ENCODE measurements at regions not wholly inside any gene's neighbourhood (a gene's known extent, or its start where the extent isn't known, plus 50 kb on each side); places are given as distances from the start of the nearest gene placed in this dataset.

- DNase-seq = no peak
These were observed 95.9 kb upstream of the SPTBN1 start for GRCh38 chr2:54360055-54360792.

- DNase-seq = no peak
These were observed 91.7 kb upstream of the SPTBN1 start for GRCh38 chr2:54364409-54364808.

- no peak for DNase-seq
These were observed 90.5 kb upstream of the SPTBN1 start for GRCh38 chr2:54365661-54366060.

- DNase-seq = no peak
These were observed 89.4 kb upstream of the SPTBN1 start for GRCh38 chr2:54366487-54367280.

DNA sequence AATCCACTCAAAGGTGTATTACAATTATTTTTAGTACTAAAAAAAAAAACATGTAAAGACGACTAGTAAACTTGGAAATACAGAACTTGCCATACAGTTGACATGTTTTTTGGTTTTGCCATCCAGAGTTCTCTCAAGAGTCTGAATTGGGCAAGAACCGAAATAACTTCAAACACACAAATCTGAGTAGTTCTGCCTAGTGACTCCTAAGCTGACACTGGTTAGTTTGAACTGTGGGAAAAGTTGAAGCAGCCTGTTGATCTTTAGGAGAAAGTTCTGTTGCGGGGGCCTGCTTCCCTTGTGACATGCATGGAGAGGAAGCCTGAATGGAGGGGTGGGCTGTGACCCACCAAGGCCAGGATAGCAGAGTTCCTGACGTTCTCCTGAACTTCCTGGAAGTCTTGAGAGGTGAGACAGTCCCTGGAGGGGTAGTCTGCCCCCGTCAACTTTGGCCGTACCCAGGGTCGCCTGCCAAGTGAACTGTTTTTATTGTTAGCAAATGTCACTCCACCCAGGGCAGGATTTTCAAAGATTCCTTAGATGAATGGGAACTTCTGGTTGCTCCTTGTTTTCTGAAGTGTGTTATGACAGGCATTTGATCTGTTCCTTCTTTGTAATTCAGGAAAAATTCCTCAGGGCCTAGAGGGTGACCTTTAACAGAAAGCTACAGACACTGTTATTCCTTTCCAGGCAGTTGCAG is 85.6 kb upstream of the SPTBN1 start:
- DNase-seq = no peak

DNA sequence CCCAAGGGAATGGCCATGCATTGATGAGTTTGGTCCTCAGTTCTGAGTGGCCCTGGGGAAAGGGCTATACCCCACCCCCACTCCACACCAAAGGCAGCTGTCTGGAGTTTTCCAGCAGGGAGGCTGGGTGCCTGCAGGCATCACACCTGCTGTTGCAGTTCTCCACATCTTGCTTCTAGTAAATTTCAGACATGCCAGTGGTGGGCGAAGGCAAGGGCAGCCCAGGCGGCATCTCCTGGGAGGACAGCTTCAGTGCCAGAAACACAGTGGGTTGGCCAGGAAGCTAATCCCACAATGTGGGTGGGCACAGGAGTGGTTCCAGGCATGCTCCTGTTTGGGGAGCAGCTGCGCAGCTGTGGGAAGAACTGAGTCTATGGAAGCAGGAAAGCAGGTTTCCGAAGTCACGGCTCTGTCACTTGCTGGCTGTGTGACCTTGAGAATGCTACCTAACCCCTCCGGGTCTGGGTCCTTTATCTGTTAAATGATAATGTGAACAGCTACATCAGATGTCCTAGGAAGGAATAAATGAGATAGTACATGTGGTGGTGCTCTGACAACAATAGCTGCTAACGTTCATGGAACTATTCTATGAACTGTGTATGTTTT is 84.6 kb upstream of the SPTBN1 start:
- DNase-seq = no peak

GRCh38 chr2:54372361-54372760 is 83.8 kb upstream of the SPTBN1 start:
- DNase-seq = no peak

GRCh38 chr2:54373855-54374254 is 82.3 kb upstream of the SPTBN1 start:
- DNase-seq = no peak

DNA sequence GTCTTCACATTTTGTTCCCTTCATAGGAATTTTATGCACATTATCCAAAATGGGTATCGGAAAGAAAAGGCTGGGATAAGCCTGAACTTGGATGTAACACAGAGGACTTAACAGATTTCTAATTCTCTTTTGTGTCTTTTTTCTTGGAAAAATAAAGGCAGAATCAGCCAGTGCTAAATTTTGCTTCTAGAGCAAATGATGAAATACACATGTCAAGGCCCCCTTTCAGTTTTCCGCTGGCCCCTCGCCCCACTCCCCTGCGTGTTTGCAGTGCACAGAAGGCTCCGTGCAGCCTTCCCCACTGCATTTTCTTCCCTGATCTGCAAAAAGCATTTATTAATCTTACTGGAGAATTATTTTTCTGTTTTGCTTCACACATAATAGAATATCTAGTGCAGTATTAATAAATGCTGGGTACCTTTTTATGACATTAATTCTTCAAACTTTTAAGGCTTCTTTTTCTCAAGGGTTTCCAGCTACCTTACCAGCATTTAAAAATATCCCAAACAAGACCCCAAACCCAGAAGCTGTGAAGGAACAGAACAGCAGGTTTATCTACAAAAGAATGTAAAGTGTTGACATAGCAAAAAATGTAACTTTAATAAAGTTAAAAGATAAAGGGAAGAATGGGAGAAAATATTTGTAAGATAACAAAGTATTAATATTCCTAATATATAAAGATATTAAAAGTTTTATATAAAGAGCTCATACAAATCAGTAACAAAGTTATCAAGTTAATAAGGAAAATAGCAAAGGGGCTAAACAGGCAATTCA is 81.3 kb upstream of the SPTBN1 start:
- DNase-seq = no peak

DNA sequence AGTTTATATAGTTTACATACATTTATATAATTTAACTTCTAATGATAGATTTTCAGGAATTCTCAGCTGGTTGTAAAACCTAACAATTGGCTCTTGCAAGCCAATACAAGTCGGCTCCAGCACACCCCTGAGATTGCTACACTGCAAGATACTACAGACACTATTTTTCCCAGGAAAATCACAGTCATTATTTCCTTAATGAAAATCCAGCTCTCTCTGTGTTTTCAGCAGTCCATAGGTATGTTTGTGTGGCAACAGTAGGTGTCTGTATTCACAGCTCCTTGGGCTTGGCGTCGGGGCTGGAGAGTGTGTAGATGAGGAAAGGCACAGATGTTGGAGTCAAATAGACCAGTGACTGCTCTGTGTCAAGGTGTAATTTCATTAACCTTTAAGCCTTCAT is 78.7 kb upstream of the SPTBN1 start:
- DNase-seq = no peak

- DNase-seq = no peak
These were observed 78.1 kb upstream of the SPTBN1 start for GRCh38 chr2:54377901-54378493.

DNA sequence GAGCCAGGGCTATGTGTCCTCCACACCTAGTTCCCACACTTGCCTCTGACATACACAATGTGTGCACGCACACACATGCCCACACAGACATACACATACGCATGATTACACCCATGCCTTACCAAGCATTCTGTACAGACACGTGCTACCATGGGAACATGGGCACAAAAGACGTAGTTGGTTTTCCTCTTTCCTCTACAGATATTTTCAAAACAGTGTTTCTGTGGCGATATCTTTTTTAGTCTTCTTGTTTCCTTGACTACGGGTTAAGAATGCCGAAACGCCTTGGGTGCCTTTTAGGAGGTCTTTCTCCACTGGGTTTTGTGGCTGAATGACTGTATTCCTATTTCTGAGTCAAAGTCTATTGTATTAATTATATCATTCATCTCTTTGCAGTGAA is 75.5 kb upstream of the SPTBN1 start:
- DNase-seq = no peak

DNA sequence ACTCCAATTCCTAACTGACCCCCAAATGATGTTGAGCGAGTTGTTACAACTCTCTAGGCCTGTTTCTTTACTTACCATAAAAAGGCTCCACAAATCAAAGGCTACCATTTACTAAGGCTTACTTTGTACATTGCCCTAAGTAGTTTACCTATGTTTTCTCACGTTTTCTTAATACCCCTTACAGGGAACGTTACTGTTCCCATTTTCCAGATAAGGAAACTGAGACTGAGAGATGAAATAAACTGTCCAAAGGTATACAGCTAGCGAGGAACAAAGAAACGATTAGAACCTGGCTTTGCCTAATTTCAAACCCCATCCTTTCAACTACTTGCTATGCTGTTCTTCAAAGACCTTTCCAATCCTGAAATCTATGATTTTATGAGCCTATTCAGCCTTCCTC is 74.8 kb upstream of the SPTBN1 start:
- no peak for DNase-seq

GRCh38 chr2:54382601-54383000 is 73.5 kb upstream of the SPTBN1 start:
- no peak for DNase-seq

DNA sequence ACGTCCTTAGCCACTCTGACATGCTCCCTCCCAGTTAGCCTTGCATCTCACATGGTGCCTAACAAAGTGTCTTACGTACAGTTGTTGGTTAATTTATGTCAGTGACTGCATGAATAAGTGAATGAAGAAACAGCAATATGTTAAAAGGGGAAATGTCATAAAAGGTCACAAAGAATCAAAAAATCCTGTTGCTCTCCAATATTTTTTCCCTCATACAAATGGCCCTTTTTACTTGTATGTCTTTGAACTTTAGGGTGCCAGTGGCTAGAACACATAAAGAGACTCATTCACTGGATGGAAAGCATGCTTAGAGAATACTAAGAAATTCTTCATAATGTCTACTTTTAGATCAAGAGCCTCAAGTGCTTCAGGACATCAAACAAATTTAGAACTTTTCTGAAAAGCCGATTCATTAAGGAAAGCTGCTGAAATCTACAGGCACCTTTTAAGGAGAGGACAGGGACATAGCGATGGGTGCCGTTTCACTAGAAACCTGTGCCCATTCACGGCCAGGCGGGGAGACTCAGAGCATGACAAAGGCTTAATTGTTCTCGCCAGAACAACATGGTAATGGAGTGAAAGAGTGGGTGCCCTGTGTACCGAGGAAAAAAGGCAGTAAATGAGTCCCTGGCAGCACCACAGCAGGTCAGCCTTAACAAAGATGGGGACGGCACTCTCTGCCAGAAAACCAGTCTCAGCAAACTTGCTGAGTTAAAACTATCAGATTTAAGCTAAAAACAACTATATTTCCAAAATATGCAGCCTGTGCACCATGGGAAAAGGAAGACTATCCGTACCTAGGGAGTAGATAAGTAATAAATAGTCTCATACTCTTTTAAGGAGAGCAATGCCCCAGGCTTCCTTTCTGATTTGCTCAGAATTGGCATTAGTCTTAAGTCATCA is 71.6 kb upstream of the SPTBN1 start:
- DNase-seq = no peak

DNA sequence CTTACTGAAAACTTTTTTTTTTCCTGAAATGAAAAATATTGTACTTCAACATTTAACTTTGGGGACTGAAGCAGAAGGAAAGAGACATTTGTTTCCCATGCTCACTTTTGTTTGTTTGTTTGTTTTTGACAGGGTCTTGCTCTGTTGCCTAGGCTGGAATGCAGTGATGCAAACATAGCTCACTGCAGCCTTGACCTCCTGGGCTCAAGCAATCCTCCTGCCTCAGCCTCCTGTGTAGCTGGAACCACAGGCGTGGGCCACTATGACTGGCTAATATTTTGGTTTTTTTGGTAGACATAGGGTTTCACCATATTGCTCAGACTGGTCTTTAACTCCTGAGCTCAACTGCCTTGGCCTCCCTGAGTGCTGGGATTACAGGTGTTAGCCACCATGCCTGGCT is 70.9 kb upstream of the SPTBN1 start:
- DNase-seq = no peak

- DNase-seq = no peak
These were observed 69.5 kb upstream of the SPTBN1 start for GRCh38 chr2:54386585-54386984.

DNA sequence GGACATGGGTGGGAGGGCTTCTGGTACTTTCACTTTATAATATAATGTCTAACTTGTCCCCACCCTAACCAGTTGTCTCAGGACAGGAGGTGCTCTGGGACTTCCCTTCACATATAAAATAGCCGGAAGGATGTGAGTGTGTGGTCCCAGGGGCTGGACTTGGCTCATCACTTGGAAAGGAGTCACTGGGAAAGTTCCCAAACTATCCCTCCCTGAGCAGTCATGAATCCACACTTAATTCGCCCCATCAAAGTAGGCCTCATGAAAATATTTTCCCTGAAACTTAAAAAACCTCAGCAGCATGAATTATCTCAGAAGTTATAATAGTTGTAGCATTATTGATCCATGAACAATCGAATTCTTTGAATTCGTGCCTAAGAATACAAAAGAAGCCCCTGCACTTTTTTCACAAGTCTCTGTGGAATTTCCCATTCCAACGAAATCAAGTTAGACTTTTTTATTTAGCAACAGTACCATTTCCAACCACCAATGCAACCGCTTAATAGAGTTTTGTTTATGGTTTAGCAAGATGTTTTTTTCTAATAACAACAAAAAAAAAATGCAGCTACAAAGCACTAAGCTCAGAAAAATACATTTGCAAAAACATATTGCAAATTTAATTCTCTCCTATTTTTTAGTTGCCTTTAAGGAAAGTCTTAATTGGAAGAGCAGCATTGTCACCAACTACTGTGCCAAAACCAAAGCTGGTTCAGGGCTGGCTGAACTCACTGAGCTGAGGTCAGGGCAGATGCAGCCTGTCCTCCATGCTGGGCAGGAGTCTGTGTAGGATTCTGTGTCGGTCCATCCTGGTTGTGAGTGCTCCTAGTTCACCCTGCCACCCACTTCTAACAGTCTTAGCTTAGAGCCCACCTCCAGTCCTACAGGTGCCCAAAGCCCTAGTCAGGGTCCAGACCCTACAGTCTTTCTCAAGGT is 68.8 kb upstream of the SPTBN1 start:
- DNase-seq = no peak

DNA sequence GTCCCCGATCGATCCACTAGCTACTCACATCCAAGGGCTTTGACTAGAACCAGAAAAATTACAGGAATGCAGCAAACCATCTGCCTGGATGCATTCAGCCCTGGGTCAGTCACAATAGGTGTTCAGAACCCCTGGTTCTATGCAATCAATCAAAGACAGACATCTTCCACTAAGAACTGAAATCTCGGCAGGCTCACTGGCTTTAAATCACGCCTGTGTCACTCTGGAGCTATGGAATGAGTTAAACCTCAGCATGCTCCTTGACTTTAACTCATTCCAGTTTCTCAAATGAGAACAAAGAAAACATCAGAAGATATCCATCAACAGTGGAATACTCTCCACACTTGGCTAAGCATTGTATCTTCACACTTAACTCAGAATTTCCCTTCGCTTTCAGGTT is 68.1 kb upstream of the SPTBN1 start:
- DNase-seq = no peak
